Activated naive CD4-positive, alpha-beta T cell treated with anti-CD3 and anti-CD28 coated beads for 36 hours (primary cell): ENCODE measurements at regions not wholly inside any gene's neighbourhood (a gene's known extent, or its start where the extent isn't known, plus 50 kb on each side); places are given as distances from the start of the nearest gene placed in this dataset.
"Not testable (repeated sequence)": the region's sequence is repeated elsewhere in the genome, so short reads cannot be mapped to it uniquely, and the experiment has no call there.

ENCODE experiments used
- CTCF ChIA-PET: fragments of 350-600 bp; sonication (Branson Sonifier 250); formaldehyde crosslinking; loops from one replicate; lab custom pipeline; 2021; ENCODE audit warnings: antibody characterized with exemption; lab: Charles Lee
- DNase-seq: peaks from one replicate; pipeline ENCODE4 v3.0.0-alpha.2; 2020
- H3K27ac Mint-ChIP-seq: one replicate; pipeline ENCODE4 v1.8.0; 2021; ENCODE audit warnings: mild to moderate bottlenecking, mixed read lengths
- H3K27me3 Mint-ChIP-seq: one replicate; pipeline ENCODE4 v1.8.0; 2021; ENCODE audit warnings: low read depth, mixed read lengths
- H3K36me3 Mint-ChIP-seq: one replicate; pipeline ENCODE4 v1.8.0; 2021; ENCODE audit warnings: low read depth, mixed read lengths
- H3K4me1 Mint-ChIP-seq: one replicate; pipeline ENCODE4 v1.8.0; 2021; ENCODE audit warnings: low read depth, mixed read lengths
- H3K4me3 Mint-ChIP-seq: one replicate; pipeline ENCODE4 v1.8.0; 2021; ENCODE audit warnings: mild to moderate bottlenecking, moderate library complexity, mixed read lengths
- H3K9me3 Mint-ChIP-seq: one replicate; pipeline ENCODE4 v1.8.0; 2021; ENCODE audit warnings: mixed read lengths
- intact Hi-C: fragments of 100-400 bp; cut with micrococcal nuclease; formaldehyde crosslinking; loops from one replicate; pipeline ENCODE4 v1.15.1; 2023

GRCh38 chr17:54408731-54409130 lies 491.9 kb upstream of the TOM1L1 start:
- DNase-seq: no peak
- H3K4me1 Mint-ChIP-seq: no peaks in the 10 kb centered on the region
- peaks cover 5% of the 10 kb centered on the region for H3K9me3 Mint-ChIP-seq
- CTCF ChIA-PET: no interaction called here
- no peaks in the 10 kb centered on the region for H3K27me3 Mint-ChIP-seq
- H3K27ac Mint-ChIP-seq: no peak overlapping the region
- intact Hi-C loops: no loop called here
- H3K4me3 Mint-ChIP-seq: no peak overlapping the region
- H3K36me3 Mint-ChIP-seq: no peaks in the 10 kb centered on the region

GRCh38 chr17:54418467-54418866 lies 482.2 kb upstream of the TOM1L1 start:
- intact Hi-C loops: no loop called here
- CTCF ChIA-PET: no interaction called here
- no peaks in the 10 kb centered on the region for H3K4me1 Mint-ChIP-seq
- no peak overlapping the region for H3K4me3 Mint-ChIP-seq
- H3K9me3 Mint-ChIP-seq: peaks cover 9% of the 10 kb centered on the region
- H3K36me3 Mint-ChIP-seq: no peaks in the 10 kb centered on the region
- no peaks in the 10 kb centered on the region for H3K27me3 Mint-ChIP-seq
- no peak for DNase-seq
- H3K27ac Mint-ChIP-seq: no peak overlapping the region

- Mint-ChIP-seq H3K4me3 (no peak overlapping the region), H3K36me3 (no peaks in the 10 kb centered on the region), H3K27me3 (no peaks in the 10 kb centered on the region), H3K9me3 (peaks cover 7% of the 10 kb centered on the region), H3K4me1 (no peaks in the 10 kb centered on the region), H3K27ac (no peak overlapping the region)
- intact Hi-C loops: no loop called here
- CTCF ChIA-PET: no interaction called here
- no peak for DNase-seq
These were observed 475.0 kb upstream of the TOM1L1 start for GRCh38 chr17:54425671-54426070.

GRCh38 chr17:54426296-54426886 lies 474.3 kb upstream of the TOM1L1 start:
- CTCF ChIA-PET: interaction anchor here (0.8 kb wide), 1 partner anchor 790 kb away, joined by 3 read pairs; no protein-coding TSS in a partner anchor
- no peaks in the 10 kb centered on the region for H3K27me3 Mint-ChIP-seq
- DNase-seq: peak; percentile 5
- intact Hi-C loops: no loop called here
- H3K27ac Mint-ChIP-seq: no peak overlapping the region
- no peak overlapping the region for H3K4me3 Mint-ChIP-seq
- no peaks in the 10 kb centered on the region for H3K4me1 Mint-ChIP-seq
- H3K36me3 Mint-ChIP-seq: no peaks in the 10 kb centered on the region
- H3K9me3 Mint-ChIP-seq: peaks cover 7% of the 10 kb centered on the region

GRCh38 chr17:54435966-54436365 lies 464.7 kb upstream of the TOM1L1 start:
- intact Hi-C loops: no loop called here
- H3K27ac Mint-ChIP-seq: no peak overlapping the region
- no peak for DNase-seq
- H3K36me3 Mint-ChIP-seq: no peaks in the 10 kb centered on the region
- H3K9me3 Mint-ChIP-seq: peaks cover 7% of the 10 kb centered on the region
- no peaks in the 10 kb centered on the region for H3K27me3 Mint-ChIP-seq
- no peak overlapping the region for H3K4me3 Mint-ChIP-seq
- no peaks in the 10 kb centered on the region for H3K4me1 Mint-ChIP-seq
- CTCF ChIA-PET: no interaction called here

- Mint-ChIP-seq H3K4me3 (no peak overlapping the region), H3K27ac (no peak overlapping the region), H3K4me1 (no peaks in the 10 kb centered on the region), H3K27me3 (no peaks in the 10 kb centered on the region), H3K9me3 (peaks cover 12% of the 10 kb centered on the region), H3K36me3 (no peaks in the 10 kb centered on the region)
- intact Hi-C loops: no loop called here
- CTCF ChIA-PET: no interaction called here
- DNase-seq: no peak
These were observed 460.8 kb upstream of the TOM1L1 start for GRCh38 chr17:54439816-54440215.

GRCh38 chr17:54451051-54451450 lies 449.6 kb upstream of the TOM1L1 start:
- DNase-seq: no peak
- intact Hi-C loops: no loop called here
- H3K27me3 Mint-ChIP-seq: no peaks in the 10 kb centered on the region
- no peak overlapping the region for H3K4me3 Mint-ChIP-seq
- CTCF ChIA-PET: interaction anchor here (0.6 kb wide), 1 partner anchor 13 kb away, joined by 3 read pairs; no protein-coding TSS in a partner anchor
- no peaks in the 10 kb centered on the region for H3K4me1 Mint-ChIP-seq
- peaks cover 2% of the 10 kb centered on the region for H3K36me3 Mint-ChIP-seq
- peaks cover 19% of the 10 kb centered on the region for H3K9me3 Mint-ChIP-seq
- H3K27ac Mint-ChIP-seq: no peak overlapping the region

- H3K27me3 Mint-ChIP-seq: no peaks in the 10 kb centered on the region
- H3K4me1 Mint-ChIP-seq: no peaks in the 10 kb centered on the region
- intact Hi-C loops: no loop called here
- H3K9me3 Mint-ChIP-seq: peaks cover 20% of the 10 kb centered on the region
- H3K36me3 Mint-ChIP-seq: peaks cover 2% of the 10 kb centered on the region
- CTCF ChIA-PET: no interaction called here
- no peak overlapping the region for H3K4me3 Mint-ChIP-seq
- H3K27ac Mint-ChIP-seq: no peak overlapping the region
- DNase-seq: no peak
These were observed 447.8 kb upstream of the TOM1L1 start for GRCh38 chr17:54452666-54453348.

- H3K27me3 Mint-ChIP-seq: no peaks in the 10 kb centered on the region
- intact Hi-C loops: no loop called here
- CTCF ChIA-PET: no interaction called here
- DNase-seq: no peak
- H3K36me3 Mint-ChIP-seq: peaks cover 2% of the 10 kb centered on the region
- H3K9me3 Mint-ChIP-seq: peaks cover 20% of the 10 kb centered on the region
- H3K4me1 Mint-ChIP-seq: no peaks in the 10 kb centered on the region
- H3K4me3 Mint-ChIP-seq: no peak overlapping the region
- no peak overlapping the region for H3K27ac Mint-ChIP-seq
These were observed 445.3 kb upstream of the TOM1L1 start for GRCh38 chr17:54455251-54455868.

GRCh38 chr17:54465443-54465842 lies 435.2 kb upstream of the TOM1L1 start:
- H3K36me3 Mint-ChIP-seq, H3K9me3 Mint-ChIP-seq, H3K4me3 Mint-ChIP-seq, DNase-seq, H3K27me3 Mint-ChIP-seq, H3K27ac Mint-ChIP-seq, H3K4me1 Mint-ChIP-seq, intact Hi-C loops: not testable (repeated sequence)
- CTCF ChIA-PET: interaction anchor here (0.6 kb wide), 1 partner anchor 59 kb away, joined by 3 read pairs; no protein-coding TSS in a partner anchor

GRCh38 chr17:54466875-54467274 lies 433.8 kb upstream of the TOM1L1 start:
- no peak overlapping the region for H3K27ac Mint-ChIP-seq
- CTCF ChIA-PET: no interaction called here
- H3K36me3 Mint-ChIP-seq: no peaks in the 10 kb centered on the region
- no peak overlapping the region for H3K4me3 Mint-ChIP-seq
- DNase-seq: no peak
- H3K9me3 Mint-ChIP-seq: no peaks in the 10 kb centered on the region
- H3K4me1 Mint-ChIP-seq: no peaks in the 10 kb centered on the region
- H3K27me3 Mint-ChIP-seq: no peaks in the 10 kb centered on the region
- intact Hi-C loops: no loop called here

- no peaks in the 10 kb centered on the region for H3K36me3 Mint-ChIP-seq
- intact Hi-C loops: no loop called here
- H3K27me3 Mint-ChIP-seq: no peaks in the 10 kb centered on the region
- no peak overlapping the region for H3K4me3 Mint-ChIP-seq
- H3K9me3 Mint-ChIP-seq: no peaks in the 10 kb centered on the region
- H3K27ac Mint-ChIP-seq: no peak overlapping the region
- CTCF ChIA-PET: no interaction called here
- no peak for DNase-seq
- H3K4me1 Mint-ChIP-seq: no peaks in the 10 kb centered on the region
These were observed 417.8 kb upstream of the TOM1L1 start for GRCh38 chr17:54482843-54483242.

- no peak overlapping the region for H3K4me3 Mint-ChIP-seq
These were observed 407.0 kb upstream of the TOM1L1 start for GRCh38 chr17:54493691-54494090.

More at GRCh38 chr17:54493691-54494090, 407.0 kb upstream of the TOM1L1 start:
- CTCF ChIA-PET: no interaction called here
- no peaks in the 10 kb centered on the region for H3K4me1 Mint-ChIP-seq
- no peaks in the 10 kb centered on the region for H3K36me3 Mint-ChIP-seq
- no peak overlapping the region for H3K27ac Mint-ChIP-seq
- intact Hi-C loops: no loop called here
- no peaks in the 10 kb centered on the region for H3K9me3 Mint-ChIP-seq
- DNase-seq: no peak
- H3K27me3 Mint-ChIP-seq: no peaks in the 10 kb centered on the region
